Progenitor cell of endocrine pancreas (in vitro differentiated cells): ENCODE measurements at regions not wholly inside any gene's neighbourhood (a gene's known extent, or its start where the extent isn't known, plus 50 kb on each side); places are given as distances from the start of the nearest gene placed in this dataset.

Experiments used
- DNase-seq: peaks from one replicate; pipeline ENCODE4 v3.0.0; 2021; ENCODE audit warnings: low spot score; ENCODE audit not compliant: unreplicated experiment
- H3K27ac Mint-ChIP-seq: 2 replicates; pipeline ENCODE4 v1.8.0; 2021; ENCODE audit warnings: mild to moderate bottlenecking, moderate library complexity, mixed read lengths
- H3K27me3 Mint-ChIP-seq: 2 replicates; pipeline ENCODE4 v1.8.0; 2021; ENCODE audit warnings: mixed read lengths
- H3K36me3 Mint-ChIP-seq: 2 replicates; pipeline ENCODE4 v1.8.0; 2022; ENCODE audit warnings: mixed read lengths; ENCODE audit not compliant: insufficient read depth
- H3K4me1 Mint-ChIP-seq: 2 replicates; pipeline ENCODE4 v1.8.0; 2021; ENCODE audit warnings: low read depth, mixed read lengths
- H3K4me3 Mint-ChIP-seq: 2 replicates; pipeline ENCODE4 v1.8.0; 2021; ENCODE audit warnings: low read depth, mild to moderate bottlenecking, moderate library complexity, mixed read lengths
- H3K9me3 Mint-ChIP-seq: 2 replicates; pipeline ENCODE4 v1.8.0; 2021; ENCODE audit warnings: low read depth, mixed read lengths
- CTCF ChIP-seq: fragments of 200-600 bp; sonication (generic); IDR thresholded peaks from one replicate; pipeline ENCODE4 v1.5.0; 2021; ENCODE audit warnings: antibody characterized with exemption, mild to moderate bottlenecking; ENCODE audit not compliant: unreplicated experiment

- H3K4me3 Mint-ChIP-seq: no peak overlapping the region
- peaks cover 5% of the 10 kb centered on the region for H3K27me3 Mint-ChIP-seq
- no peak for DNase-seq
- H3K27ac Mint-ChIP-seq: no peak overlapping the region
- no peaks in the 10 kb centered on the region for H3K9me3 Mint-ChIP-seq
- H3K36me3 Mint-ChIP-seq: no peaks in the 10 kb centered on the region
- TF ChIP-seq CTCF: no peak
- peaks cover 4% of the 10 kb centered on the region for H3K4me1 Mint-ChIP-seq
Measured at GRCh38 chr6:90695316-90695715, 108.4 kb upstream of the MAP3K7 start.

GRCh38 chr6:90694802-90695201, 107.9 kb upstream of the MAP3K7 start:
- Mint-ChIP-seq H3K36me3 (no peaks in the 10 kb centered on the region), H3K27ac (no peak overlapping the region), H3K4me3 (no peak overlapping the region), H3K27me3 (no peaks in the 10 kb centered on the region), H3K9me3 (no peaks in the 10 kb centered on the region), H3K4me1 (peaks cover 4% of the 10 kb centered on the region)
- no peak for DNase-seq
- TF ChIP-seq CTCF: no peak

DNA sequence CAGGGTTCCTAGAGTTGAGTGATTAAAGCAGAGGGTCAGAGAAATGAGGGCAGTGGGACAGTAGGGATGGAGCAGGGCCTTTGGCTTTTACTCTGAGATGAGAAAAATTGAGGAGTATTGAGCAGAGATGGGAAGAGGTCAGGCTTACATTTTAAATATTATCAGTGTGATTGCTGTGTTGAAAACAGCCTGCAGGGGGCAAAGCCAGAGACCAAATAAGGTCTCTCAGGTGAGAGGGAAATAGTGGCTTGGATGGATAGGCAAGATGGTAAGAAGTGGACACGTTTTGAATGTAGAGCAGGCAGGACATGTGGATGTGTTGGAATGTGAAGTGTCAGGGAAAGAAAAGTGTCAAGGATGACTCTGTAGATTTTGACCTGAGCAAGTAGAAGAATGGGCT, 105.0 kb upstream of the MAP3K7 start:
- Mint-ChIP-seq H3K4me3 (no peak overlapping the region), H3K36me3 (no peaks in the 10 kb centered on the region), H3K27me3 (no peaks in the 10 kb centered on the region), H3K9me3 (no peaks in the 10 kb centered on the region), H3K4me1 (peaks cover 4% of the 10 kb centered on the region), H3K27ac (no peak overlapping the region)
- DNase-seq: no peak
- peak; percentile 54 for TF ChIP-seq CTCF

DNA sequence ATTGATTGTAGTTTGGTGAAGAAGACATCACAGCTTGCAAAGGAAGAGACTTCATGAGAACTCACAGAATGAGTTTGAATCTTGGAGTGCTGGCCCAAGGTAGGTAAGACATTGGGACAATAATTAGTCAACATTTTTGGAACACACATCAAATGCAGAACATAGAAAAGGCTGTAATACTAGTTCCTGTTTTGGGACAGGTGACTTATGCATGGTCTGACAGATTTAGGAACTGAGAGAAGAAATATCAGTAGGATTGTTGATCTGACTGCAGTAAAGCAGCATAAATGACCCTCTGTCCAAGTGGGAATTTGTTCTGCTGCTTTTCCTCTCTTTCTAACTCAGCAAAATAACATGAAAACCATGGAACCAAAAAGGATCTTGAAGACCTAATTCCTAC, 102.3 kb upstream of the MAP3K7 start:
- H3K36me3 Mint-ChIP-seq: no peaks in the 10 kb centered on the region
- no peaks in the 10 kb centered on the region for H3K9me3 Mint-ChIP-seq
- peaks cover 2% of the 10 kb centered on the region for H3K27me3 Mint-ChIP-seq
- H3K4me3 Mint-ChIP-seq: no peak overlapping the region
- no peak for DNase-seq
- peaks cover 4% of the 10 kb centered on the region for H3K4me1 Mint-ChIP-seq
- H3K27ac Mint-ChIP-seq: no peak overlapping the region
- no peak for TF ChIP-seq CTCF

DNA sequence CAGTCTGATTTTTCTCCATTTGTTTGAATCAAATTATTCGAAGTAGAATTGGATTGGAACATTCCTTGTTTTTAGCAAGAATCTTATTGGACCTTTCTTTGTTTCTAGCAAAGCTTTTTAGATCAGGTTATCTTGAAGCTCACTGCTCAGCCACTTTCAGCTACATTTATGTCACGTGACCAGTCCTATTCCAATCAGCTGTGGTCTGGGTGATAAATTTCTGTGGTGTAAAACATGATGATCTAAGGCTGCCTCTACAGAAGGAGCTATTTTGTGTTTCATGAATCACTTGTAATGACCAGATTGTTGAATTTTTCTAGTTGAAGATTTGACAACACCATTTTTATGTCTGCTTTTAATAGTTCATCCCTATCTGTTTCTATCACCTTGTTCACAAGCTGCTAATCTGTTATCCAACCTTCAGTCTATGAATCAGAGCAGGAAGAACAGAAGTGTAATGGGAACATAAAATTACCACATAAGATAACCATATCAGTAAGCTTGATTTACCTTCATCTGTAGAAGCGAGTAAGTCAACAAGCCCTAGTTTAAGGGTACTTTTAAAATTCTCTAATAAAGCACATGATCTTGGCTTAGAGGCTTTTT, 101.0 kb upstream of the MAP3K7 start:
- H3K9me3 Mint-ChIP-seq: no peaks in the 10 kb centered on the region
- no peak for TF ChIP-seq CTCF
- H3K36me3 Mint-ChIP-seq: no peaks in the 10 kb centered on the region
- no peak overlapping the region for H3K27ac Mint-ChIP-seq
- H3K4me3 Mint-ChIP-seq: no peak overlapping the region
- peaks cover 4% of the 10 kb centered on the region for H3K4me1 Mint-ChIP-seq
- DNase-seq: no peak
- H3K27me3 Mint-ChIP-seq: peaks cover 2% of the 10 kb centered on the region
